A549 (cell line): ENCODE measurements at regions not wholly inside any gene's neighbourhood (a gene's known extent, or its start where the extent isn't known, plus 50 kb on each side); places are given as distances from the start of the nearest gene placed in this dataset.

ENCODE experiments used
- ATAC-seq, 2 experiments: fragments of 200-7000 bp in 1 of 2; fragments of >200 bp in 1 of 2; cut with Nextera tagmentation in 1 of 2; cut with Tn5 transposase in 1 of 2; 3 replicates each; pipeline versions ENCODE4 v1.8.0 to v1.9.1; 2018 to 2020; ENCODE audit warnings: mild to moderate bottlenecking in 1 of 2, moderate library complexity in 1 of 2
- CTCF ChIA-PET: fragments of 300-600 bp; sonication (Branson Sonifier 250); formaldehyde crosslinking; extraction: SDS; loops from one replicate; lab custom pipeline; 2021; ENCODE audit warnings: antibody characterized with exemption, inconsistent platforms; lab: Yijun Ruan, JAX
- POLR2A ChIA-PET: fragments of 350-600 bp; formaldehyde crosslinking; extraction: SDS; loops from one replicate; lab custom pipeline; 2021; ENCODE audit warnings: antibody characterized with exemption, inconsistent platforms; lab: Yijun Ruan, JAX
- DNase-seq, 2 experiments: peaks; one replicate each; pipeline versions ENCODE4 v3.0.0 to v3.0.0-alpha.2; 2011 to 2016; ENCODE audit warnings: low read depth in 1 of 2, low spot score in 1 of 2
- FAIRE-seq: peaks from 2 replicates; lab custom pipeline; 2011; peaks lifted over from hg19 to GRCh38; lab: Jason Lieb, UNC
- H3K27ac ChIP-seq, 2 experiments: fragments of >200 bp; sonication (Bioruptor Twin); formaldehyde crosslinking; 3 replicates each; pipeline ENCODE4 v1.5.1; 2016 to 2017
- H3K4me1 ChIP-seq: fragments of >200 bp; sonication (Bioruptor Twin); formaldehyde crosslinking; 3 replicates; pipeline ENCODE4 v1.6.1; 2016
- H3K4me2 ChIP-seq: fragments of >200 bp; sonication (Bioruptor Twin); formaldehyde crosslinking; 3 replicates; pipeline ENCODE4 v1.6.1; 2016
- H3K4me3 ChIP-seq: fragments of >200 bp; sonication (Bioruptor Twin); formaldehyde crosslinking; 3 replicates; pipeline ENCODE4 v1.5.1; 2016
- H3K9me3 ChIP-seq: fragments of >200 bp; sonication (Bioruptor Twin); formaldehyde crosslinking; 3 replicates; pipeline ENCODE4 v1.6.1; 2016
- BHLHE40 ChIP-seq: IDR thresholded peaks from 2 replicates; pipeline ENCODE4 v1.6.1; 2012; ENCODE audit warnings: low read depth, low read length, inconsistent platforms
- CHD2 ChIP-seq: fragments of 150-350 bp; IDR thresholded peaks from 2 replicates; pipeline ENCODE4 v1.6.1; 2014; ENCODE audit warnings: low read length; ENCODE audit not compliant: partially characterized antibody
- CHD4 ChIP-seq: fragments of 200-600 bp; sonication (generic); IDR thresholded peaks from 2 replicates; pipeline ENCODE4 v1.6.1; 2016; ENCODE audit warnings: antibody characterized with exemption, mild to moderate bottlenecking, borderline replicate concordance
- E2F6 ChIP-seq: IDR thresholded peaks from 2 replicates; pipeline ENCODE4 v1.6.1; 2012; ENCODE audit warnings: low read depth, borderline replicate concordance
- EHMT2 ChIP-seq: fragments of 200-600 bp; sonication (generic); IDR thresholded peaks from 2 replicates; pipeline ENCODE4 v1.6.1; 2016; ENCODE audit warnings: antibody characterized with exemption, low read depth, mild to moderate bottlenecking, moderate library complexity
- EP300 ChIP-seq, 2 experiments: fragments of >200 bp; sonication (Bioruptor Twin); formaldehyde crosslinking; IDR thresholded peaks; 2 replicates in 1 of 2; 3 replicates in 1 of 2; pipeline ENCODE4 v1.6.1; 2016 to 2017
- FOSB ChIP-seq: fragments of 250-450 bp; sonication (Bioruptor Pico); IDR thresholded peaks from 2 replicates; pipeline ENCODE4 v1.5.0; 2020; ENCODE audit warnings: mild to moderate bottlenecking, moderate library complexity
- GATA3 ChIP-seq: IDR thresholded peaks from 2 replicates; pipeline ENCODE4 v1.6.1; 2012; ENCODE audit warnings: borderline replicate concordance
- HDAC2 ChIP-seq: fragments of 200-600 bp; sonication (generic); IDR thresholded peaks from 2 replicates; pipeline ENCODE4 v1.6.1; 2016
- HEYL ChIP-seq: fragments of 250-450 bp; sonication (Bioruptor Pico); IDR thresholded peaks from 2 replicates; pipeline ENCODE4 v1.8.0; 2021; ENCODE audit warnings: mild to moderate bottlenecking, moderate library complexity
- HOXA7 ChIP-seq: fragments of 250-450 bp; sonication (Bioruptor Pico); IDR thresholded peaks from 2 replicates; pipeline ENCODE4 v1.5.0; 2020; ENCODE audit warnings: mild to moderate bottlenecking, moderate library complexity
- HOXB13 ChIP-seq: fragments of 250-450 bp; sonication (Bioruptor Pico); IDR thresholded peaks from 2 replicates; pipeline ENCODE4 v1.5.0; 2020; ENCODE audit warnings: low read depth, mild to moderate bottlenecking, moderate library complexity
- MAFK ChIP-seq: fragments of 450-650 bp; IDR thresholded peaks from 2 replicates; pipeline ENCODE4 v1.6.1; 2014; ENCODE audit not compliant: partially characterized antibody
- NR3C1 ChIP-seq: fragments of >200 bp; sonication (Bioruptor Twin); formaldehyde crosslinking; IDR thresholded peaks from 3 replicates; pipeline ENCODE4 v1.6.1; 2017
- PHF8 ChIP-seq: fragments of 200-600 bp; sonication (generic); IDR thresholded peaks from 2 replicates; pipeline ENCODE4 v1.6.1; 2016; ENCODE audit warnings: low read depth, mild to moderate bottlenecking, antibody characterized with exemption, moderate library complexity, borderline replicate concordance
- POLR2A ChIP-seq: IDR thresholded peaks from 2 replicates; pipeline ENCODE4 v1.6.1; 2012; ENCODE audit warnings: mild to moderate bottlenecking, low read length
- REST ChIP-seq: fragments of 200-600 bp; sonication (generic); IDR thresholded peaks from 2 replicates; pipeline ENCODE4 v1.6.1; 2016; ENCODE audit warnings: antibody characterized with exemption, mild to moderate bottlenecking, moderate library complexity
- RFX5 ChIP-seq: fragments of 450-650 bp; IDR thresholded peaks from 2 replicates; pipeline ENCODE4 v1.7.1; 2014; ENCODE audit warnings: antibody characterized with exemption, mild to moderate bottlenecking, moderate library complexity
- SMC3 ChIP-seq: fragments of >200 bp; sonication (Bioruptor Twin); formaldehyde crosslinking; IDR thresholded peaks from 3 replicates; pipeline ENCODE4 v1.6.1; 2018; ENCODE audit warnings: inconsistent platforms
- TP53 ChIP-seq: fragments of 250-450 bp; sonication (Bioruptor Pico); IDR thresholded peaks from 2 replicates; pipeline ENCODE4 v1.5.0; 2021; ENCODE audit warnings: mild to moderate bottlenecking, moderate library complexity
- ZFP36 ChIP-seq: fragments of 450-650 bp; IDR thresholded peaks from 2 replicates; pipeline ENCODE4 v1.6.1; 2014; ENCODE audit warnings: borderline replicate concordance; ENCODE audit not compliant: partially characterized antibody
- ZNF302 ChIP-seq: fragments of 250-450 bp; sonication (Bioruptor Pico); IDR thresholded peaks from 2 replicates; pipeline ENCODE4 v1.9.0; 2021; ENCODE audit warnings: inconsistent platforms, mild to moderate bottlenecking, moderate library complexity
- ZSCAN20 ChIP-seq: fragments of 250-450 bp; sonication (Bioruptor Pico); IDR thresholded peaks from 2 replicates; pipeline ENCODE4 v1.8.0; 2022; ENCODE audit warnings: mild to moderate bottlenecking, moderate library complexity
- WGBS: methylation state at CpG from one replicate; pipeline ENCODE4 v1.1.6; 2017; ENCODE audit errors: missing lambda C conversion rate; 5-methylcytosine and 5-hydroxymethylcytosine counted together
- TF ChIP-seq, protein P1 (sequence below): IDR thresholded peaks from 2 replicates; pipeline ENCODE4 v1.6.1; 2012
- TF ChIP-seq, protein P2 (sequence below): IDR thresholded peaks from 2 replicates; pipeline ENCODE4 v1.6.1; 2012
- TF ChIP-seq, protein P3 (sequence below): fragments of >200 bp; sonication (Bioruptor Twin); formaldehyde crosslinking; IDR thresholded peaks from 3 replicates; pipeline ENCODE4 v1.6.1; 2016
- TF ChIP-seq, protein P4 (sequence below): fragments of 150-350 bp; IDR thresholded peaks from 2 replicates; pipeline ENCODE4 v1.6.1; 2014; ENCODE audit warnings: low read depth, mild to moderate bottlenecking, low read length

- CTCF ChIA-PET, result interaction anchor here (1.1 kb wide), 1 partner anchor 112 kb away, joined by 3 read pairs; no protein-coding TSS in a partner anchor
- H3K27ac ChIP-seq, result no peak overlapping the region
- H3K4me2 ChIP-seq, result no peak overlapping the region
Measured at GRCh38 chr2:228545041-228545747, 363.7 kb upstream of the SPHKAP start.

DNA sequence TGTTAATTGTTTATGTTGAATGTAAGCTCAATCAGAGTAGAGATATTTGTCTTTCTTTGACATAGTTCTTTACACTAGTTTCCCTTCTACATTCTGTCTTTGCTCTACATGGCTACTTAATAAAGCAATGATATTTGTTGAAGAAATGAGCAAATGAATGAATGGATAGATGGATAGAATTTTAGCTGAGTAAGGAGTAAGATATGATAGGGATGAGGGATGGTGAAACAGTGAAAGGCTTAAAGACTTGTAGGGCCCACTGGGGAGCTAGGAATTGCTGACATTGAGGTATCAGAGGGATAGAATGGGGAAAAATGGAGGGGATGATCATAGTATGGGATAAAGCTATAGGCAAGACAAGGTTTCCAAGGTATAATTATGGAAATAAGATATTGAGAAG lies 361.6 kb upstream of the SPHKAP start:
- no peak overlapping the region for H3K4me2 ChIP-seq
- no peak overlapping the region for H3K27ac ChIP-seq
- FAIRE-seq (no peak), DNase-seq (no peak), ATAC-seq (no peak)
- ChIA-PET POLR2A (no interaction called here), CTCF (interaction anchor here (0.6 kb wide), 1 partner anchor 13 kb away, joined by 3 read pairs; no protein-coding TSS in a partner anchor)
- no peaks in the 10 kb centered on the region for H3K9me3 ChIP-seq
- H3K4me1 ChIP-seq, result no peaks in the 10 kb centered on the region
- TF ChIP-seq REST (no peak), RFX5 (no peak), MAFK (peak; percentile 26)
- no peak overlapping the region for H3K4me3 ChIP-seq

More at GRCh38 chr2:228545041-228545747, 363.7 kb upstream of the SPHKAP start:
- no peaks in the 10 kb centered on the region for H3K4me1 ChIP-seq
- ATAC-seq (no peak), DNase-seq (no peak), FAIRE-seq (no peak)
- H3K4me3 ChIP-seq, result no peak overlapping the region
- no peak for TF ChIP-seq TP53
- no peak for TF ChIP-seq E2F6
- TF ChIP-seq HOXB13 (CRISPR knock-in tag), result no peak
- TF ChIP-seq, protein P1, sequence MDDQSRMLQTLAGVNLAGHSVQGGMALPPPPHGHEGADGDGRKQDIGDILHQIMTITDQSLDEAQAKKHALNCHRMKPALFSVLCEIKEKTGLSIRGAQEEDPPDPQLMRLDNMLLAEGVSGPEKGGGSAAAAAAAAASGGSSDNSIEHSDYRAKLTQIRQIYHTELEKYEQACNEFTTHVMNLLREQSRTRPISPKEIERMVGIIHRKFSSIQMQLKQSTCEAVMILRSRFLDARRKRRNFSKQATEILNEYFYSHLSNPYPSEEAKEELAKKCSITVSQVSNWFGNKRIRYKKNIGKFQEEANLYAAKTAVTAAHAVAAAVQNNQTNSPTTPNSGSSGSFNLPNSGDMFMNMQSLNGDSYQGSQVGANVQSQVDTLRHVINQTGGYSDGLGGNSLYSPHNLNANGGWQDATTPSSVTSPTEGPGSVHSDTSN, result no peak
- TF ChIP-seq, protein P2, sequence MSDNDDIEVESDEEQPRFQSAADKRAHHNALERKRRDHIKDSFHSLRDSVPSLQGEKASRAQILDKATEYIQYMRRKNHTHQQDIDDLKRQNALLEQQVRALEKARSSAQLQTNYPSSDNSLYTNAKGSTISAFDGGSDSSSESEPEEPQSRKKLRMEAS, result no peak
- TF ChIP-seq, protein P3, sequence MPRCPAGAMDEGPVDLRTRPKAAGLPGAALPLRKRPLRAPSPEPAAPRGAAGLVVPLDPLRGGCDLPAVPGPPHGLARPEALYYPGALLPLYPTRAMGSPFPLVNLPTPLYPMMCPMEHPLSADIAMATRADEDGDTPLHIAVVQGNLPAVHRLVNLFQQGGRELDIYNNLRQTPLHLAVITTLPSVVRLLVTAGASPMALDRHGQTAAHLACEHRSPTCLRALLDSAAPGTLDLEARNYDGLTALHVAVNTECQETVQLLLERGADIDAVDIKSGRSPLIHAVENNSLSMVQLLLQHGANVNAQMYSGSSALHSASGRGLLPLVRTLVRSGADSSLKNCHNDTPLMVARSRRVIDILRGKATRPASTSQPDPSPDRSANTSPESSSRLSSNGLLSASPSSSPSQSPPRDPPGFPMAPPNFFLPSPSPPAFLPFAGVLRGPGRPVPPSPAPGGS, result no peak
- TF ChIP-seq CHD4, result no peak
- no peak for TF ChIP-seq HOXA7
- no peak for TF ChIP-seq ZNF302 (CRISPR knock-in tag)
- POLR2A ChIA-PET, result no interaction called here
- no peaks in the 10 kb centered on the region for H3K9me3 ChIP-seq
- 6% methylated on average over 4 of the region's 4 CpGs for WGBS

- Histone ChIP-seq H3K9me3 (no peaks in the 10 kb centered on the region), H3K4me3 (no peak overlapping the region), H3K4me2 (no peak overlapping the region), H3K4me1 (no peaks in the 10 kb centered on the region), H3K27ac (no peak overlapping the region)
- DNase-seq (no peak), ATAC-seq (no peak), FAIRE-seq (no peak)
- CTCF ChIA-PET, result no interaction called here
- POLR2A ChIA-PET, result no interaction called here
- 9% methylated on average over 4 of the region's 4 CpGs for WGBS
- TF ChIP-seq NR3C1 (no peak), EP300 (IDR thresholded peaks at IDR 0.05) (no peak), ZFP36 (no peak), BHLHE40 (no peak), EHMT2 (no peak), SMC3 (no peak), GATA3 (no peak), ZSCAN20 (CRISPR knock-in tag) (no peak), MAFK (no peak), PHF8 (no peak), HEYL (CRISPR knock-in tag) (no peak), FOSB (CRISPR knock-in tag) (no peak), POLR2A (no peak), CHD2 (no peak), CHD4 (no peak), HDAC2 (no peak)
- TF ChIP-seq, protein P4, sequence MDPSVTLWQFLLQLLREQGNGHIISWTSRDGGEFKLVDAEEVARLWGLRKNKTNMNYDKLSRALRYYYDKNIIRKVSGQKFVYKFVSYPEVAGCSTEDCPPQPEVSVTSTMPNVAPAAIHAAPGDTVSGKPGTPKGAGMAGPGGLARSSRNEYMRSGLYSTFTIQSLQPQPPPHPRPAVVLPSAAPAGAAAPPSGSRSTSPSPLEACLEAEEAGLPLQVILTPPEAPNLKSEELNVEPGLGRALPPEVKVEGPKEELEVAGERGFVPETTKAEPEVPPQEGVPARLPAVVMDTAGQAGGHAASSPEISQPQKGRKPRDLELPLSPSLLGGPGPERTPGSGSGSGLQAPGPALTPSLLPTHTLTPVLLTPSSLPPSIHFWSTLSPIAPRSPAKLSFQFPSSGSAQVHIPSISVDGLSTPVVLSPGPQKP, result no peak
Measured at GRCh38 chr2:228542277-228542676, 360.8 kb upstream of the SPHKAP start.
